ENCODE measurements at regions not wholly inside any gene's neighbourhood (a gene's known extent, or its start where the extent isn't known, plus 50 kb on each side); places are given as distances from the start of the nearest gene placed in this dataset.

DNA sequence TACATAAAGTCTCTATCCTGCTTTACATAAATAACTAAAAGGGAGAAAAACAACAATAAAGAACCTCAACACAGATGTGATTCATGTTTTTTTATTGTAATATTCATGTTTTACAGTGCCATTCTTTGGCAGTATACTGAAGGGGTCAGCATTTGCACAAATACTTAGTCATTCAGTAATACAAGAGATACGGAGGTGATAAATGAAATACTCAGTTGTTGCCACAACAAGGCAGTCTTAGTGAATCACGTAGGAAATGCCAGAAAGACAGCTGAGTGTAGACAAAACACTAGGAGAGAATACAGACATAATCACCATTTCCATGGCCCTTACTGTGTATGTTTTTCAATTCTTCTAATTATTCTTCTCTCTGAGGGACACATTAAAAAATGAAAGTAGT lies 910.4 kb downstream of the METTL15 start:
- ChIA-PET POLR2A (no interaction called here), CTCF (interaction anchor here (1.0 kb wide), 1 partner anchor 310 kb away, joined by 3 read pairs; no protein-coding TSS in a partner anchor)
- H3K4me1 ChIP-seq (ENCODE audit: control insufficient read depth in 1 of 2, insufficient read depth in 2 of 2, low read depth in 1 of 2, low read length in 1 of 2), result peaks cover 0 to 31% of the 10 kb centered on the region in 2 experiments; a peak in 1 of 4 replicates
- H3K4me2 ChIP-seq, result peak overlapping the region; percentile 52
- H3K9ac ChIP-seq, result peak overlapping the region; percentile 56
- peak overlapping the region; percentile 64; the same call in 1 of the 2 replicates for H2AFZ ChIP-seq (ENCODE audit: low read depth)
- 2% methylated on average over 2 of the region's 2 CpGs for WGBS (ENCODE audit: low lambda C conversion rate)
- peaks cover 27% of the 10 kb centered on the region for H3F3A ChIP-seq (replicated peaks; ENCODE audit: insufficient read depth)
- H3K27me3 ChIP-seq (ENCODE audit: insufficient read depth), result no peaks in the 10 kb centered on the region
- H3K9me3 ChIP-seq, result no peaks in the 10 kb centered on the region
- H3K36me3 ChIP-seq (replicated peaks in 1 of 2; ENCODE audit: control insufficient read depth in 1 of 2, insufficient read depth in 2 of 2, low read length in 1 of 2), result no peaks in the 10 kb centered on the region
- H3K79me2 ChIP-seq (ENCODE audit: insufficient read depth), result no peaks in the 10 kb centered on the region
- H3K9me2 ChIP-seq, result no peaks in the 10 kb centered on the region
- H4K20me1 ChIP-seq (ENCODE audit: insufficient read depth), result no peaks in the 10 kb centered on the region
- peak overlapping the region in 1 of 2 experiments; percentile 91; a peak in 3 of 4 replicates for H3K27ac ChIP-seq (ENCODE audit: low read depth in 2 of 2, low read length in 1 of 2)
- no peak overlapping the region; a peak in 1 of 4 replicates for H3K4me3 ChIP-seq (ENCODE audit: low read depth in 2 of 2, low read length in 1 of 2)
- DNase-seq, result no peak
- TF ChIP-seq CHD2 (IDR thresholded peaks at IDR 0.05; ENCODE audit: low read length, partially characterized antibody), result no peak
- no peak for TF ChIP-seq NRF1 (IDR thresholded peaks at IDR 0.05; ENCODE audit: low read depth, low read length)
- no peak for TF ChIP-seq FOXM1 (IDR thresholded peaks at IDR 0.05; ENCODE audit: low read depth)
- peak; percentile 82 for TF ChIP-seq TCF12 (IDR thresholded peaks at IDR 0.05)
- no peak for TF ChIP-seq RAD21 (IDR thresholded peaks at IDR 0.05; ENCODE audit: low read length)
- no peak for TF ChIP-seq RFX5 (IDR thresholded peaks at IDR 0.05; ENCODE audit: low read length)
- TF ChIP-seq FOSL2 (IDR thresholded peaks at IDR 0.05; ENCODE audit: borderline replicate concordance, low read depth), result peak; percentile 66; the same call in 1 of the 2 replicates
- no peak for TF ChIP-seq EZH2phosphoT487 (IDR thresholded peaks at IDR 0.05; ENCODE audit: borderline replicate concordance, low read depth)
- no peak for TF ChIP-seq USF1 (IDR thresholded peaks at IDR 0.05; ENCODE audit: borderline replicate concordance, low read depth)
- TF ChIP-seq, protein P1, sequence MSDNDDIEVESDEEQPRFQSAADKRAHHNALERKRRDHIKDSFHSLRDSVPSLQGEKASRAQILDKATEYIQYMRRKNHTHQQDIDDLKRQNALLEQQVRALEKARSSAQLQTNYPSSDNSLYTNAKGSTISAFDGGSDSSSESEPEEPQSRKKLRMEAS (IDR thresholded peaks at IDR 0.05; ENCODE audit: low read depth), result no peak
- TF ChIP-seq ZBTB33 (IDR thresholded peaks at IDR 0.05; ENCODE audit: borderline replicate concordance, low read depth), result no peak
- TF ChIP-seq TEAD4 (IDR thresholded peaks at IDR 0.05; ENCODE audit: borderline replicate concordance, insufficient read depth), result peak; percentile 50; the same call in 1 of the 2 replicates
- TF ChIP-seq USF2 (IDR thresholded peaks at IDR 0.05; ENCODE audit: borderline replicate concordance, low read depth, low read length), result no peak
- TF ChIP-seq EP300 (IDR thresholded peaks at IDR 0.05; ENCODE audit: borderline replicate concordance in 1 of 2, low read depth in 1 of 2, low read length in 1 of 2), result peak in 1 of 2 experiments; percentile 70; a peak in 2 of 4 replicates
- peak; percentile 43 for TF ChIP-seq NFIC (IDR thresholded peaks at IDR 0.05; ENCODE audit: borderline replicate concordance)
- peak; percentile 39 for TF ChIP-seq CTCF (IDR thresholded peaks at IDR 0.05)
- TF ChIP-seq GATA2 (CRISPR knock-in tag; IDR thresholded peaks at IDR 0.05), result no peak
- peak; percentile 14; the same call in 1 of the 2 replicates for TF ChIP-seq ELF1 (IDR thresholded peaks at IDR 0.05)
- TF ChIP-seq JUND (IDR thresholded peaks at IDR 0.05), result peak; percentile 78
- TF ChIP-seq TAF1 (IDR thresholded peaks at IDR 0.05; ENCODE audit: borderline replicate concordance, low read depth, low read length), result no peak
- TF ChIP-seq RXRA (IDR thresholded peaks at IDR 0.05; ENCODE audit: borderline replicate concordance, low read depth), result peak; percentile 20; the same call in 1 of the 2 replicates
- no peak for TF ChIP-seq YY1 (IDR thresholded peaks at IDR 0.05; ENCODE audit: low read depth)
- no peak for TF ChIP-seq SMC3 (IDR thresholded peaks at IDR 0.05; ENCODE audit: low read depth, low read length)
- no peak for TF ChIP-seq MEF2A (IDR thresholded peaks at IDR 0.05; ENCODE audit: borderline replicate concordance, low read depth)
- TF ChIP-seq, protein P2, sequence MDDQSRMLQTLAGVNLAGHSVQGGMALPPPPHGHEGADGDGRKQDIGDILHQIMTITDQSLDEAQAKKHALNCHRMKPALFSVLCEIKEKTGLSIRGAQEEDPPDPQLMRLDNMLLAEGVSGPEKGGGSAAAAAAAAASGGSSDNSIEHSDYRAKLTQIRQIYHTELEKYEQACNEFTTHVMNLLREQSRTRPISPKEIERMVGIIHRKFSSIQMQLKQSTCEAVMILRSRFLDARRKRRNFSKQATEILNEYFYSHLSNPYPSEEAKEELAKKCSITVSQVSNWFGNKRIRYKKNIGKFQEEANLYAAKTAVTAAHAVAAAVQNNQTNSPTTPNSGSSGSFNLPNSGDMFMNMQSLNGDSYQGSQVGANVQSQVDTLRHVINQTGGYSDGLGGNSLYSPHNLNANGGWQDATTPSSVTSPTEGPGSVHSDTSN (IDR thresholded peaks at IDR 0.05), result peak; percentile 88
- TF ChIP-seq POLR2AphosphoS5 (IDR thresholded peaks at IDR 0.05; ENCODE audit: low read depth, low read length), result 0 out of 2 replicates have a peak, but pooled peaks have one; percentile 24
- no peak for TF ChIP-seq SIN3A (IDR thresholded peaks at IDR 0.05; ENCODE audit: borderline replicate concordance, low read depth, low read length)
- TF ChIP-seq MXI1 (IDR thresholded peaks at IDR 0.05; ENCODE audit: low read depth, low read length), result no peak
- TF ChIP-seq GABPA (IDR thresholded peaks at IDR 0.05; ENCODE audit: low read depth), result no peak
